ENCODE measurements at regions not wholly inside any gene's neighbourhood (a gene's known extent, or its start where the extent isn't known, plus 50 kb on each side); places are given as distances from the start of the nearest gene placed in this dataset.

GRCh38 chrY:13803424-13803823, 99.7 kb downstream of the TMSB4Y start:
- TF ChIP-seq CHD2 (IDR thresholded peaks at IDR 0.05; ENCODE audit: low read length, partially characterized antibody) (no peak), POLR2A (IDR thresholded peaks at IDR 0.05; ENCODE audit: low read length) (no peak)
- TF ChIP-seq, protein P1, sequence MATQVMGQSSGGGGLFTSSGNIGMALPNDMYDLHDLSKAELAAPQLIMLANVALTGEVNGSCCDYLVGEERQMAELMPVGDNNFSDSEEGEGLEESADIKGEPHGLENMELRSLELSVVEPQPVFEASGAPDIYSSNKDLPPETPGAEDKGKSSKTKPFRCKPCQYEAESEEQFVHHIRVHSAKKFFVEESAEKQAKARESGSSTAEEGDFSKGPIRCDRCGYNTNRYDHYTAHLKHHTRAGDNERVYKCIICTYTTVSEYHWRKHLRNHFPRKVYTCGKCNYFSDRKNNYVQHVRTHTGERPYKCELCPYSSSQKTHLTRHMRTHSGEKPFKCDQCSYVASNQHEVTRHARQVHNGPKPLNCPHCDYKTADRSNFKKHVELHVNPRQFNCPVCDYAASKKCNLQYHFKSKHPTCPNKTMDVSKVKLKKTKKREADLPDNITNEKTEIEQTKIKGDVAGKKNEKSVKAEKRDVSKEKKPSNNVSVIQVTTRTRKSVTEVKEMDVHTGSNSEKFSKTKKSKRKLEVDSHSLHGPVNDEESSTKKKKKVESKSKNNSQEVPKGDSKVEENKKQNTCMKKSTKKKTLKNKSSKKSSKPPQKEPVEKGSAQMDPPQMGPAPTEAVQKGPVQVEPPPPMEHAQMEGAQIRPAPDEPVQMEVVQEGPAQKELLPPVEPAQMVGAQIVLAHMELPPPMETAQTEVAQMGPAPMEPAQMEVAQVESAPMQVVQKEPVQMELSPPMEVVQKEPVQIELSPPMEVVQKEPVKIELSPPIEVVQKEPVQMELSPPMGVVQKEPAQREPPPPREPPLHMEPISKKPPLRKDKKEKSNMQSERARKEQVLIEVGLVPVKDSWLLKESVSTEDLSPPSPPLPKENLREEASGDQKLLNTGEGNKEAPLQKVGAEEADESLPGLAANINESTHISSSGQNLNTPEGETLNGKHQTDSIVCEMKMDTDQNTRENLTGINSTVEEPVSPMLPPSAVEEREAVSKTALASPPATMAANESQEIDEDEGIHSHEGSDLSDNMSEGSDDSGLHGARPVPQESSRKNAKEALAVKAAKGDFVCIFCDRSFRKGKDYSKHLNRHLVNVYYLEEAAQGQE (IDR thresholded peaks at IDR 0.05): no peak
